Erythroblast (primary cell): ENCODE measurements at regions not wholly inside any gene's neighbourhood (a gene's known extent, or its start where the extent isn't known, plus 50 kb on each side); places are given as distances from the start of the nearest gene placed in this dataset.

Experiments
- GATA1 ChIP-seq: IDR thresholded peaks from 2 replicates; pipeline ENCODE4 v1.6.1; 2011; ENCODE audit warnings: low read depth, mild to moderate bottlenecking, control low read depth, low read length, moderate library complexity
- POLR2A ChIP-seq: IDR thresholded peaks from 2 replicates; pipeline ENCODE4 v1.6.1; 2011; ENCODE audit warnings: mild to moderate bottlenecking, low read length

DNA sequence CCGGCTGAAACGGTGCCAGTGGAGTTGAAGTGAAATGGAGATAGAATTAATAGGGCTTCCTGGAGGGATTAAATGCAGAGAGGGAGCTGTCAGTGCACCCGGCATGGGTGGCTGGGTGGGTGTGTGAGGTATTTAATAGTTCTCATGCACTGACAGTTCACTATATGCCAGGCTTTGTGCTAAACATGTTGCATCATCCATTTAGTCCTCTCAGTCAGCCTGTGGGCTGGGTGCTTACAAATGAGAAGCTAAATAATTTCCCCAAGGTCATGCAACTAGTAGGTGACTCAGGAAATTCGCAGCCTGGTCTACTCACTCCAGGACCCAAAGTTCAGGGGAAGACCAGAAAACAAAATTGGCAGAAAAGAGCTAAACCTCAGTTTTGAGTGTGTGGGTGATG, 63.5 kb upstream of the SPATA13 start:
- no peak for TF ChIP-seq GATA1
- no peak for TF ChIP-seq POLR2A
